ENCODE measurements at regions not wholly inside any gene's neighbourhood (a gene's known extent, or its start where the extent isn't known, plus 50 kb on each side); places are given as distances from the start of the nearest gene placed in this dataset.

DNA sequence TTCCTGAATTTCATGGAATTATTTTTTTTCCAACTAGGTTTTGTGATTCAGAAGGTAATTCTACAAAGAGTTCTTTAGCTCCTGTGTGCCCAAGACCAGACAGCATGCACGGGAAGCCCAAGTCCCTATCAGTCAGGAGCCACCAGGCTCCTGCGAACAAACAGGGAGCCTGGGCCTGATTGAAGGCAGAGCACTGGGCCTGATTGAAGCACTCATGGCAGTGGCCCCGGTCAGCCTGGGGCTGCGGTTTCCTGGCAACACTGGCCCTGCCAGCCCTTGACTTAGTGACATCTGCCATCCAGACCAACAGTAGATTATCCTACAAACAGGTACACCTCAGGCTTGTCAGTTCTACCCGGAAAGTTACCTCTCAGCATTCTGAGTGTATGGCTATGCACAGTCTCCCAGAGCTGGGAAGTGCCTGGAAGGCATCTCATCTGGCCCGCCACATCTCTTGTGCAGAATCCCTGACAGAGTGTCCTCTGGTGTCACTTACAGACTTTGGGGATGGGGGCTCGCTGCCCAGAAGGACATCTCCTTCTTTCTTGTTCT, 133.8 kb downstream of the VEGFA start:
- no peak for DNase-seq

DNA sequence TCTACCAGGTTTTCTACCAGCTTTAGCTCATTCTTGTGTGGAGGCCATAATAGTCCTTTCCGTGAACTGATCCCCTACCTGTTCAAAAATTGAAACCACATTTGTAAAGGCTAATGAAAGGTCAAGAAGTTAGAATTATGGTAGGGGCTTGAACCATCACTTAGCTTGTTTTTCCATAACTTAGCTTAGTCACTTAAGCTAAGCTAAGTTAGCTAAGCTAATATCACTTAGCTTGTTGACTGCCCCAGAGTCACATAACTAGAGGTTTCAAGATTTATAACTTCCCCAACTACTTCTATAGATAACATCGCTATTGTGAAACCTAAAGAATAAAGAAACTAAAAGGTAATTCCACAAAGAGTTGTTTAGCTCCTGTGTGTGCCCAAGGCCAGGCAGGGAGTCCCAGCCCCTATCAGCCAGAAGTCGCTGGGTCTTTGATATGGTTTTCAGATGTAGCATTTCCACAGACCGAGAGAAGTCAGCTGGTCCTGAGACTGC, 131.8 kb downstream of the VEGFA start:
- no peak for DNase-seq

DNA sequence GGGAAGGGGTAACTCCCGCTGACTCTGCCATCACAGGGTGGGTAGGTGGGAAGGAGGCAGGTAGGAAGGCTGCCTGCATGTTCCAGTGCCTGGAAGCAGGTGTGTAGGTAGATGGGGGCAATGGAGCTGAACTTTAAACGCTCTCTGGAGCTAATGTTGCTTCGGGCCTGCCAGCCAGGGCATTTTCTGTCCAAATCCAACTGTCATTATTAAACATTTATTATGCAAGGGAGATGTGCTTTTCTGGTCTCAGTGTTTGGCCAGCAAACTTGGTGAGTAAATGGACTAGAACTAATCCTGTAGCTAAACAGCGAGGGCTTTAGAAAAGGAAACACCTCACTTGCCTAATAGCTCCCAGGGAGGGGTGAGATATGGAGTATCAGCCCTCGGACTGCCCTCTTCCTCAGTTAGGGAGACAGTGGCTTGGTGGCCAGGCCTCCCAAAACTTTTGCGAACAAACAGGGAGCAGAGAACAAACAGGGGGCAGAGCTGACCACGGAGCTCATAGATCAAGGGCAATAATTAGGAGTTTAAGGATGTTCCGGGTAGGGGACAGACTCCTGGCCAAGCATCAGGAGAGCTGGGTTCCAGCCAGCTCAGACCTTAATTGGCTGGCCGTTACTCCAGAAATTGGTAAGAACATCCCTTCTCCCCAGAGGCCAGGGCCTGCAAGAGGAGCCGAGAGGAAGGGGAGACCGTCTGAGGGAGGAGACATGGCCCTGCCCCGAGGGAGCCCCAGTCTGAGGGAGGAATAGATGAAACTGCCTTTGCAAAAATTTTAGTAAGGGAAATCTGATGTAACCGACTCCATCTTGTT, 131.1 kb downstream of the VEGFA start:
- DNase-seq = no peak

DNA sequence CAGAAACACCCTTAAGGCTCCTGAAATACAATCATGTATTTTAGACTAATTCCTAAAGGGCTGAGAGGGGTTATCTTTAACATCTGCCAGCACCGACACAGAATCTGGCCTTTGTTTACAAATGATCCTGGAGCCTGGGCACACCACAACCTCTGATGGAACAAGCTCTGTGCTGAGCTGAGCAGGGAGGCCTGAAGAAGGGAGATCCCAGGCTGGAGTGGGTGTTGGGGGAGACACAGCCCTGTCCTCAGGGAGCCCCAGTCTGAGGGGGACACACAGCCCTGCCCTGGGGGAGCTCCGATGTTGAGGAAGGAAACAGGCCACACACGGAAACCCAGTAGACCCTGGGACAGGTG, 130.5 kb downstream of the VEGFA start:
- DNase-seq = no peak

DNA sequence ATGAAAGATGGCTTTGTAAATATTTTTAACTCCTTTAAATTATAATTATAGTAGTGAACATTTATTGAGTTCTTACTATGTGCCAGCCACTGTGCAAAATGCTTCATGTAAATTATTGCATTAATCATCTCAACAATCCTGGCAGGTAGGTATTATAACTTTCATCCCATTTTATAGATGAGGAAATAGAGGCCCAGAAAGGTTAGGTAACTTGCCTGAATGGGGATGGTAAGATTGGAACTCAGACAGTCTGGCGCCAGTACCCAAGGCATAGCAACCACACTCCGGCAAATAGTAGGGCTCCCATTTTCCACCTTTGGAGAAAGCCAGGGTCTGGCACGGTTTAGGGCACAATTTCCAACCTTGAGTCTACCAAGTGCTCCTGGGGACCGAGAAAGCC, 129.8 kb downstream of the VEGFA start:
- DNase-seq = no peak

DNA sequence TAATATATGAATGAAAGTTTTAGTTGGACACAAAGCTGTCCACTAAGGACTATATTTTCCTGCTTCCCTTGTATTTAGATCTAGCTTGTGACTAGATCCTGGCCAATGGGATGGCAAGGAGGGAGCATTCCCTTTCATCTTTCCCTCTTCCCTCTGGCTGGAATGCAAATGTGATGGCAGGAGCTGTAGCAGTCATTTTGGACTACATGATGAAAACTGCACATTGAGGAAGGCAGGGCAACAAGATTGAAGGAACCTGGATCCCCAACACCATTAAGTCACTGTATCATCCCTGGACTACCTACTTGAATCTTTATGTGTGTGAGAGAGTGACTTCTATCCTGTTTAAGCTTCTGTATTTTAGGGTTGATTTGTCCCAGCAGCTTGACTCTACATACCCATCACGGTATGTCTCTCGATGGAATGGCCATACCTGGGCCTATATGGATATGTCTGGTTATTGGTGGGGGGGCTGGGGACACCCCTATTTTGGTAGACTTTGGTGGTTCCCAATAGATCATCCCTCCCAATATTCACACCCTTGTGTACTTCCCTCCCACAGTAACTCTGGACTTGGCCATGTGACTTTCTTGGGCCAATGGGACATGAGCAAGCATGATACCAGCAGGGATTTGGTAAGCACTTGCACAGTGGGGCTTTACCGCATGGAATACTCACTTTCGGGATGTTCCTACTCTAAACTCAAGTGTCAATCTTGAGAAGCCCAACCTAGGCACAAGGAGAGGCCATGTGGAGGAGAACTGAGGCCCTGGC, 128.5 kb downstream of the VEGFA start:
- DNase-seq = no peak

DNA sequence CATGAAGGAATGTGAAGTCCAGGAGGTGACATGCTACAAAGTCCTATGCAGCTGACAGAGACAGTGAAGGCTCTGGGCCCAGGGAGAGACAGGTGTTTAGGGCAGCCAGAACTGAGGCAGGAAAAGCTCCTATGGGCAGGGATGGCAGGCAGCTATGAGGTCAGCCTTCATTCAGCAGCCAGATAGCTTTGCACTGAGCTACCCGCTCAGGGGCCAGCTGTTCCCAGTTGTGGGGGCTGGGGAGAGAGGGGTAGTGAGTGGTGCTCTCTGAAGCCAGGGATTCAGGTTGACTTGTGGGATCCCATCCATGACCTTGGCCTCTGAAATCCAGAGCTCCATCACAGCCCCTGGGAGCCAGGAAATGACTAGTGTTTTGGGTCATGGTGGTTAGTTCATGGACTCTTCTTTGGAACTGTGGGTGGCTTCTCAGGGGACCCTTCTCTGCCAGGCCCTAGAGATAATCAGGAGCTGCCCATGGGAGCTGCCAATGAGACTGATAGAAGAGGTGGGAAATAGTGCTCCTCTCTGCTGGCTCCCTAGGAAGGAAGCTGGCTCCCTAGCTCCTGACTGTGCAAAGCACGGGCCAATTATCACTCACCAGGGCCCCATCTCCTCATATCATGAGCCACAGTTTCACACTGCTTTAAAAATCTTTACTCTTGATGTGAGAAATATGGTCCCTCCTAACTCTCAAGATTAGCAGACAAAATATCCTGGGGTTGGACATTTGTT, 127.7 kb downstream of the VEGFA start:
- DNase-seq = no peak

DNA sequence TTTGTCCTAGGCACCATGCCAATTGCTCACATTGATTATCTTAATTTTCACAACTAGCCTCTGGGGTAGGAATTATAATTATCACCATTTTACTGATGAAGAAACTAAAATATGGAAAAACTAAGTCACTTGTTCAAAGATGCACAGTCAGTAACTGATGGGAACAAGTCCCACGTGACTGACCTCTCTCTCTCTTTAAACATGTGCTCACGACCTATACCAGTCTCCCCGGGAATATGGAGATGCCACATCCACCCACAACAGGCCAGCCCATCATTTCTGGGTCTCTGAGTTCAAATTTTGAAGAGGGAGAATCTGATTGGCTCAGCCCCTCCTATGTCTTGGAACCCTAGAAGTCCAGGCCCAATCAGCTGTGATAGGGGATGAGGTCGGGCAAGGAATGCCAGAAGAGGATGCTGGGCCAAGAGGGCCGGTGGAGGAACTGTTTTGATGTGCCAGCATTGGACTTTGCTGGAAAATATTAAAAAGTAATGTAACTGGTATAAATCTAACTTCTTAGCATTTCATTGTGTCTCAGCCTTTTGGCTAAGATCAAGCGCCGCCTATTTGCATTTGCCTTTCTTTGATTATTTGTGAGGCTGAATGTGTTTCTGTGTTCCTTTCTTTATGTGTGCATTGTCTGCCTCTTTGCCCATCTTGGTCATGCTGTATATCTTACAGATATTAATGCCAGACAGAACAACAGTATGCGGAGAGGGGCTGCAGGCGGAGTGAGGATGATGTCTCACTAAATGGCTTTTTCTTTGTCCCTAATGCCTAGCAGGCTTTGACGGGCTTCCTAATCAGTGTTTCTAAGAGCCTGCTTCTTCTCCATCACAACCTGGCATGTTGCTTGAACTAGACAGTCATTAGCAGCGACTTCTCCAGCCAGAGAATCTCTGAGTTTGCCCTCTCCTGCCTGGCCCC, 126.6 kb downstream of the VEGFA start:
- no peak for DNase-seq

DNA sequence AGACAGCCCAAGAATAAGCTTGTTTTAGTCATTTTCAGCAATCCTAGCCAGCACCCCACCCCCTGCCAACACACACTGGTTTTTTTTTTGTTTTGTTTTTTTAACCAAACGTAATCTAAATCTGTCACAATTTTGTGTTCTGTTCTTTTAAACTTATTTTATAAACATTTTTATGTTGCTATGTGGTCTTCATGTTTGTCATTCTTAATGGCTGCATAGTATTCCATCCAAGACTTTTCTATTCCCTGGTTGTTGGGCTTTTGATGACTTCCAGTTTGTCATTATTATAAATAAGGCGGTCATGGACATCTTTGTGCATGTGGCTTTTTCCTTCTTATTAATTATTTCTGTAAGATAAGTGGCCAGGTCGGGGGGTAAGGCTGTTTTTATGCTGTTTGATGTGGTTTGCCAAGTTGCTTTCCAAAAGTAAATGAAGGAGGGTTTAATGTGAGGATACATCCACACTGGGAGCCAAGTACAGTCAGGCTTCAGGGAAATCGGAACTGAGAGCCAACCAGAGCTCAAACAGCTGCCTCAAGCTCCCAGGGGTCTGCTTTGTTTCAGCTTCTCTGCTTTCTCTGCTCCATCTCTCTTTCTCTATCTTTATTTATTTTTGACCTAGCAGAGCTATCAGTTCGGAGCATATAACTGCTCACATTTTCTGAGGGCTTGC, 125.8 kb downstream of the VEGFA start:
- no peak for DNase-seq

DNA sequence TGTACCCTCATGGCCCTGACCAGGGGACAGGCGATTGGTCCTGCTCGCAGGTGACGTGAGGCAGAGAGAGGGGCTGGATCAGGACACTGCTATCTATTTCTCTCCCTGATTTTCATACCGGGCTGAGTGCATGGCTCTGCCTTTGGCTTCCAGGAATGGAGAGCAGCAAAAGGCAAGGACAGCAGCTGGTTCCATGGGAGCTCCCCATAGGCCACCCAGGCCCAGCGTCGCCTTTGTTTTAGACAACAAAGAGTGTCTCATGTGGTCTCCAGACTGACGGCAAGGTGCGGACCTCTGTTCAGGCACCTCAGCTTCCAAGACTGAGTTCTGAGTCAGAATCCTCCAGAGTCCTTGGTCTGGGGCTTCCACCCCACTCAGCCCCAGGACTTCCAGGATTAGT, 123.1 kb downstream of the VEGFA start:
- no peak for DNase-seq

DNA sequence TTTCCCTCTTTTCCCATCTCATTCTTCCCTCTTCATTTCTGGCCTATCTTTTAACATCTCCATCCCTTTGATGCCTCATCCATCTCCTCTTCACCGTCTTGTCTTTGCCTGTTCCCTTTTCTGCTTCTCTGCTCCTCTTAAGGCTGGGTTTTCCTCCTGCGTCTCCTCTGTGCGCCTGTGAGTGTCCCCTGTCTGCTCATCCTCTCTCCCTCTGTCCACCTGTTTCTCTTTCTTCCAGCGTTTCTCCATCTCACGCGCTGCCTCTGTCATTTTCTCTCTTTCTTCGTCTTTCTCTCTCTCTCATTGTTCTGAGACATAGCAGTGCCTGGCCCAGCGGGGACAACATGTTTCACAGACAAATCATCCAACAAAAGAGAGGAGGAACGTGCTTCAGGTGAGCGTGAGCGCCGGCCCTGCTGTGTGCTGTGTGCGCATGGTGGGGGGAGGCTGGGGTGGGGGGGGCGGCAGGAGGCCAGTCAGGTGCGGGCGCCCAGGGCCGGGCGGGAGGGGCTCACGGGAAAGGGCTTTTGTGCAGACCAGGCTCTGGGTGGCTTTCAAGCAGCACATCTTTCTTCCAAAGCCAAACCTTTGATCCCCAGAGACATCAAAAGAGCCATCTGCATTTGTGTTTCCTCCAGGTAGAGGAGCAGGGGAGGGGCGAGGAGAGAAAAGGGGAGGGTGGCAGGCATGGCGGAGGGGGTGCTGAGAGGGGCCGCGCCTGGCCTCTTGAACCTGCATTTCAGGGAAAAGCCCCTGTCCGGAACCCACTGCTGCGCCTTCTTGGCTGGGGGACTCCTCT, 121.3 kb downstream of the VEGFA start:
- no peak for DNase-seq

DNA sequence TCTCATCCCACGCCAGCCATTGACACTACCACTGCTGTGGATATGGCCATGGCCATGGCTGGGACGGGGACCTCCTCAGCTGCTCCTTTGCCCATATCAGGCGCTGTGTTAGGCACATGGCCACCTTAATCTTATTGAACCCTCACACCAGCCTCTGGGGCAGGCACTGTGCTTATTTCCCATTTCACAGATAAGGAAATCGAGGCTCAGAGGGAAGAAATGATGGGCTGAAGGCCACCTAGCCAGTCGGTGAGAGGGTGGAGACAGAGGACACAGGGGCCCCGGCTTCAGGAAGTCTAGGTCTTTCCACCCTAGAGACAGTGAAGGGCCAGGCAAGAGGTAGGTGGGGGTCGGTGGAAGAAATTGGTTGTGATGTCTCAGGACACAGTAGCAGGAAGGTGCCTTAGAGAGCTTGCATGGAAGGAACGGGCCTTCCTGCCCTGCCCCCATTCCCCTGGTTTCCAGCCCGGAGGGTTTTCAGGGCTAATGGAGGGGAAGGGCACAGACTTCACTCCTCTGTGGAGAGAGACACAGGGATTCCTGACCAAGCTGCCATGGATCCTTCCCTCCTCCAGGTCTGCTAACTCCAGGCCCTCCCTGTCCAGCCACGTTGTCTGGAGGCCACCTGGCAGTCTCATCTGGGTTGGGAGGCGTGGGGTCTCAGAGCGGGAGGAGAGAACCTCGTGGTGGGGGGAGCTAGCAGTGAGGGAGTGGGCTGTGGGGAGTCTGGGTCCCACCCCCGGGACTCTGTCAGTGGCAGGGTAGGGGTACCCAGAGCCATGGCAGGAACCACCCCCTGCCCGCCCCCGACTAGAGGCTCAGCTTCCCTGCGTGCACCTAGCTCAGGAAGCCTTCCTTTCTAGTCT, 120.4 kb downstream of the VEGFA start:
- no peak for DNase-seq

DNA sequence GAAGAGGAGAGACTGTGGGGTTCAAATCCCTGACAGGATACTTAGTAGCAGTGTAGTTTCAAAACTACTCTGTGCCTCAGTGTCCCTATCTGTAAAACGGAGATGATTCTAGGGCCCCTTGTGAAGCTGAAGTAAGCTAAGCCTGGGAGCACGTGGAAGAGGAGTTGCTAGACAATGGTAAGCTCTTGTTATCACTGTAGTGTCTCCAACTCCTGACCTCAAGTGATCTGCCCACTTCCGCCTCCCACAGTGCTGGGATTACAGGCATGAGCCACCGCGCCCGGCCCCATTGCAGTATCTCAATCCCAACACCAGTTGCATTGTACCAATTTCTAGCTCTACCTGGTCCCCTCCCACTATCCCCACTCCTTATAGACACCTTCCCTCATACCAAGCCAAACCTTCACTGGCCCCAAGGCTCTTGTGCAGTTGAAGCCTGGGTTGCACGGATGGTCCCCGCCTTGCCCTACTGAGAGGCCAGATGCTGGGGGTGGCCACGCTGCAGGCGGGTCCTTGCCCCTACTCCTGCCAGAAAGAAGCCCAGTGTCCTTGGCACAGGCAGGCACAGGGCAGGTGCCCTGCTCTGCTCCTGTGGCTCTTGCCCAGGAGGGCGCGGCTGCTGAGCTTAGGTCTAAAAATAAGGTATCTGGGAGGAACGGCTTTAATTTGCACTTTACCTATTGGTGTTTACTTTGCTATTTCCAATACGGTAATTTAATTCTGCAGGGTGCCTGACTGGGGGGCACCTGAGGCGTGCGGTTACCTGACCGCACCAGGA, 118.1 kb downstream of the VEGFA start:
- no peak for DNase-seq

DNA sequence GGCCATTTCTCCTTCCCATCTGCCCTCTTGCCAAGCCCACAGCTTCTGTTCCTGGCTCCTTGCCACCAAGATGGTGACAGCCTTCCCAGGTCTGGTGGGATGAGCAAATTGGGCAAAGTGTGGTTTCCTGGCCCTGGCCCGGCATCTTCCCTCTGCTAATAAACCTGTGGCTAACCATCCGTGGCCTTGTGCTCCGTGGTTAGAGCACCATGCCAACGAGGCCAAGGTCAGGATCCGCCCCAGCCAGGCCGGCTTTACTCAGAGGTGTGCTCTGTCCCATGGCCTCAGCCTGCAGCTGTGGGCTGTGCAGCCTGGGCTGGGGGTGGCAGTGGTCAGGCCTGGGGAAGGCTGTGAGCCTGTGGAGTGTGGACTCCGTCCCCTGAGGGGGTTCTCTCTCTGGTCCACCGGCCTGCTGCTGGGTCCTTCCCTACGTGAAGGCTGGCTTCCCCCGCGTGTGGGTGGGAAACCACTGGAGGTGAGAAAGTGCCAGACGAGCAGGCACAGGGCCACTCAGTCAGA, 117.4 kb downstream of the VEGFA start:
- DNase-seq = no peak

DNA sequence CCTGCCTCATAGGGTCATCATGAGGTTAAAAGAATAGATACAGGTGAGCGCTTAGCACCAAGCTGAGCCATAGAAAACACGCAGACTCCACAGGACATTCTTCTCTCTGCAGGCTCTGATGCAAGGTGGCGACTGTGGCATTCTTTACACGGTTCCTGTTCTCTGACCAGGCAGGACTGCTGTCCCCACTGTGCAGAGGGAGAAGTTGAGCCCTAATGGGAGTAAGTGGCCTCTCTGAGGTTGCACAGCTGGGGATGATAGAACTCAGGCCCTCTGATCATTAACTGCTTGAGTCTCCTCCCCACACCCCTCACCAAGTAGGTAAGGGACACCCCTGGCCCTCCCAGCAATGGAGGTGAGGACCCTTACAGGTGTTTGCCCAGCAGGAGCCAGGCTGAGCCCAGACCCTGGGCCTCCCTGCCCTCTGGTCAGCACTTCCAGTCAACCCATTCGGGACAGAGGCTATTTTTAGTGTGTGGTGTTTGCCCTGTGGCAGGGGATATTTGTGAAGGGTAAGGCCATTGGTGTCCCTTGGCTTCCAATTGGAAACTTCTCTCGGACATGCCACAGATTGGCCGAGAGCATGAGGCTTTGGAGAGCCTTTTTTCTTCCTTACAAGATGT, 116.8 kb downstream of the VEGFA start:
- DNase-seq = no peak

DNA sequence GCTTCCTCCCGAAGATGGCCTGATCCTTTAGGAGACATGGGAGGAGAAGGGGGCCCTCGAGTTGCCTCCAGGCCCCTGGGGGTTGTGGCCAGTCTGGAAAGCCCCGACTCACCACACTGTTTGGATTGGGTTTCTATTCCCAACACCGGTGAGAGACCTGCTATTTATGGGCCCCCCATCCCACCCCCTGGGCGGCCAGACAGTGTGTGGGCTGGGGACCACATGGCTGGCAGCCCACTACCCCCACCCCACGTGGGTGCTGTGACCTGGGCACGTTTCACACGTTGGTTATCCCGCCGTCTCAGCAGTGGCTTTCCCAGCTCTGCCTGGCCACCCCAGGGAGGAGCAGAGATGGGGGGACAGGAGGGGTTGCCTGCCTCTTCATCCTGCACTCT, 116.1 kb downstream of the VEGFA start:
- no peak for DNase-seq

DNA sequence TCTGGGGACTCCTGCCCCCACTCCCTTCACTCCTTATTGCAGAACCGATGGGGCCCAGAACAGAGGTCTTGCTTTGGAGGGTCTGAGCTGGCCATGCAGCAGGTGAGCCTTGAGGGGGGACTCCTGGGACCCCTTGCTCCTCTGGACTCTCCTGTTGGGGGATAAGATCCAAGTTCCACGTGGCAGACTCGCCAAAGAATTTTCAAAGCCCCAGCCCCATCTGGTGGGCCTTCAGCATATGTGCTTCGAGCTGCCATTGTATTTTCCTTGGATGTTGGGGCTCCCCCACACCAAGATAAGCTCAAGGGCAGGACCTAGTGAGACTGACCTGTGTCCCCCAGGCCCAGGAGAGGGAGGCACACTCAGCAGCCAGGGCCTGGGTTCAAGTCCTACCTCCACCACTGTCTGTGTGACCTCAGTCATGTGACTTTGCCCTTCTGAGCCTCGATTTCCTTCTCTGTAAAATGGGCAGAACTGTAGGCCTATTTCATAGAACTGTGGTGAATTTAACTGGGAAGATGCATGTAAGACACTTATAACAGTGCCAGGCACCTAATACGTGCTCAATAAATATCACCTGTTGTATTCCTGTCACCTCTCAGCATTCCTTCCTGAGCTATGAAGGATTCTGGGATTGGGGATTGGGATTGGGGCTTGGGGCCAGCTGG, 115.5 kb downstream of the VEGFA start:
- DNase-seq = no peak

Data from fibroblast of skin of scalp (primary cell).